ENCODE measurements at regions not wholly inside any gene's neighbourhood (a gene's known extent, or its start where the extent isn't known, plus 50 kb on each side); places are given as distances from the start of the nearest gene placed in this dataset.

GRCh38 chr4:110271986-110272385, 73.6 kb upstream of the ELOVL6 start:
- H3K4me1 ChIP-seq (ENCODE audit: insufficient read depth, low read length): no peaks in the 10 kb centered on the region; the same call in 1 of the 2 replicates

GRCh38 chr4:110270492-110271197, 72.2 kb upstream of the ELOVL6 start:
- H3K4me1 ChIP-seq (ENCODE audit: insufficient read depth, low read length): no peaks in the 10 kb centered on the region; the same call in 1 of the 2 replicates
- H3K4me3 ChIP-seq (ENCODE audit: low read length): no peak overlapping the region
- no peaks in the 10 kb centered on the region for H3K9me3 ChIP-seq (ENCODE audit: insufficient read depth, low read depth, low read length)
- no peaks in the 10 kb centered on the region for H3K36me3 ChIP-seq (ENCODE audit: insufficient read depth, low read depth, low read length)
- no peak overlapping the region for H3K27ac ChIP-seq (ENCODE audit: low read length)
- H3K27me3 ChIP-seq (ENCODE audit: insufficient read depth, low read length): no peaks in the 10 kb centered on the region
- no peak overlapping the region for H3K9ac ChIP-seq (ENCODE audit: low read depth, low read length)

More at GRCh38 chr4:110271986-110272385, 73.6 kb upstream of the ELOVL6 start:
- Histone ChIP-seq H3K27me3 (ENCODE audit: insufficient read depth, low read length) (no peaks in the 10 kb centered on the region), H3K9me3 (ENCODE audit: insufficient read depth, low read depth, low read length) (no peaks in the 10 kb centered on the region), H3K27ac (ENCODE audit: low read length) (no peak overlapping the region), H3K9ac (ENCODE audit: low read depth, low read length) (no peak overlapping the region), H3K4me3 (ENCODE audit: low read length) (no peak overlapping the region), H3K36me3 (ENCODE audit: insufficient read depth, low read depth, low read length) (no peaks in the 10 kb centered on the region)

GRCh38 chr4:110268790-110269189, 70.4 kb upstream of the ELOVL6 start:
- Histone ChIP-seq H3K27ac (ENCODE audit: low read length) (no peak overlapping the region), H3K4me1 (ENCODE audit: insufficient read depth, low read length) (no peaks in the 10 kb centered on the region; the same call in 1 of the 2 replicates), H3K36me3 (ENCODE audit: insufficient read depth, low read depth, low read length) (no peaks in the 10 kb centered on the region)

GRCh38 chr4:110268352-110268751, 69.9 kb upstream of the ELOVL6 start:
- H3K4me3 ChIP-seq (ENCODE audit: low read length): no peak overlapping the region
- no peak overlapping the region for H3K27ac ChIP-seq (ENCODE audit: low read length)
- H3K9me3 ChIP-seq (ENCODE audit: insufficient read depth, low read depth, low read length): no peaks in the 10 kb centered on the region
- no peaks in the 10 kb centered on the region for H3K27me3 ChIP-seq (ENCODE audit: insufficient read depth, low read length)
- H3K9ac ChIP-seq (ENCODE audit: low read depth, low read length): no peak overlapping the region
- H3K4me1 ChIP-seq (ENCODE audit: insufficient read depth, low read length): no peaks in the 10 kb centered on the region; the same call in 1 of the 2 replicates
- no peaks in the 10 kb centered on the region for H3K36me3 ChIP-seq (ENCODE audit: insufficient read depth, low read depth, low read length)

More at GRCh38 chr4:110268790-110269189, 70.4 kb upstream of the ELOVL6 start:
- Histone ChIP-seq H3K4me3 (ENCODE audit: low read length) (no peak overlapping the region), H3K9me3 (ENCODE audit: insufficient read depth, low read depth, low read length) (no peaks in the 10 kb centered on the region), H3K27me3 (ENCODE audit: insufficient read depth, low read length) (no peaks in the 10 kb centered on the region), H3K9ac (ENCODE audit: low read depth, low read length) (no peak overlapping the region)

- no peak overlapping the region for H3K9ac ChIP-seq (ENCODE audit: low read depth, low read length)
- no peaks in the 10 kb centered on the region for H3K9me3 ChIP-seq (ENCODE audit: insufficient read depth, low read depth, low read length)
- no peaks in the 10 kb centered on the region for H3K27me3 ChIP-seq (ENCODE audit: insufficient read depth, low read length)
- no peaks in the 10 kb centered on the region for H3K4me1 ChIP-seq (ENCODE audit: insufficient read depth, low read length)
- H3K36me3 ChIP-seq (ENCODE audit: insufficient read depth, low read depth, low read length): no peaks in the 10 kb centered on the region
- H3K4me3 ChIP-seq (ENCODE audit: low read length): no peak overlapping the region
- H3K27ac ChIP-seq (ENCODE audit: low read length): no peak overlapping the region
These were observed 67.7 kb upstream of the ELOVL6 start for GRCh38 chr4:110266136-110266535.

- no peak overlapping the region for H3K9ac ChIP-seq (ENCODE audit: low read depth, low read length)
- no peaks in the 10 kb centered on the region for H3K27me3 ChIP-seq (ENCODE audit: insufficient read depth, low read length)
- no peaks in the 10 kb centered on the region for H3K36me3 ChIP-seq (ENCODE audit: insufficient read depth, low read depth, low read length)
- no peak overlapping the region for H3K4me3 ChIP-seq (ENCODE audit: low read length)
- H3K4me1 ChIP-seq (ENCODE audit: insufficient read depth, low read length): no peaks in the 10 kb centered on the region
- no peak overlapping the region for H3K27ac ChIP-seq (ENCODE audit: low read length)
- no peaks in the 10 kb centered on the region for H3K9me3 ChIP-seq (ENCODE audit: insufficient read depth, low read depth, low read length)
These were observed 66.6 kb upstream of the ELOVL6 start for GRCh38 chr4:110265001-110265400.

- H3K9me3 ChIP-seq (ENCODE audit: insufficient read depth, low read depth, low read length): no peaks in the 10 kb centered on the region
- H3K9ac ChIP-seq (ENCODE audit: low read depth, low read length): no peak overlapping the region
- H3K4me3 ChIP-seq (ENCODE audit: low read length): no peak overlapping the region
- no peaks in the 10 kb centered on the region for H3K27me3 ChIP-seq (ENCODE audit: insufficient read depth, low read length)
- H3K4me1 ChIP-seq (ENCODE audit: insufficient read depth, low read length): no peaks in the 10 kb centered on the region
- no peaks in the 10 kb centered on the region for H3K36me3 ChIP-seq (ENCODE audit: insufficient read depth, low read depth, low read length)
- H3K27ac ChIP-seq (ENCODE audit: low read length): no peak overlapping the region
These were observed 61.9 kb upstream of the ELOVL6 start for GRCh38 chr4:110260299-110260698.

GRCh38 chr4:110250023-110250387, 51.6 kb upstream of the ELOVL6 start:
- 0 out of 2 replicates have a peak, but pooled peaks cover 2% of the 10 kb centered on the region for H3K4me1 ChIP-seq (ENCODE audit: insufficient read depth, low read length)
- H3K36me3 ChIP-seq (ENCODE audit: insufficient read depth, low read depth, low read length): no peaks in the 10 kb centered on the region
- H3K4me3 ChIP-seq (ENCODE audit: low read length): no peak overlapping the region
- H3K27me3 ChIP-seq (ENCODE audit: insufficient read depth, low read length): no peaks in the 10 kb centered on the region
- H3K9me3 ChIP-seq (ENCODE audit: insufficient read depth, low read depth, low read length): no peaks in the 10 kb centered on the region
- no peak overlapping the region for H3K9ac ChIP-seq (ENCODE audit: low read depth, low read length)
- H3K27ac ChIP-seq (ENCODE audit: low read length): no peak overlapping the region

- Histone ChIP-seq H3K36me3 (ENCODE audit: insufficient read depth, low read depth, low read length) (no peaks in the 10 kb centered on the region), H3K4me1 (ENCODE audit: insufficient read depth, low read length) (0 out of 2 replicates have a peak, but pooled peaks cover 2% of the 10 kb centered on the region), H3K9ac (ENCODE audit: low read depth, low read length) (no peak overlapping the region), H3K27me3 (ENCODE audit: insufficient read depth, low read length) (no peaks in the 10 kb centered on the region), H3K4me3 (ENCODE audit: low read length) (no peak overlapping the region), H3K27ac (ENCODE audit: low read length) (no peak overlapping the region), H3K9me3 (ENCODE audit: insufficient read depth, low read depth, low read length) (no peaks in the 10 kb centered on the region)
These were observed 50.4 kb upstream of the ELOVL6 start for GRCh38 chr4:110248831-110249253.

All from iPS-20b (cell line).